Lung (tissue), 11 donors: ENCODE measurements at regions not wholly inside any gene's neighbourhood (a gene's known extent, or its start where the extent isn't known, plus 50 kb on each side); places are given as distances from the start of the nearest gene placed in this dataset.

Experiments
- ATAC-seq: fragments of 200-7000 bp; cut with Tn5 transposase; one replicate; pipeline ENCODE4 v1.9.1; 2020; ENCODE audit warnings: moderate number of reproducible peaks; ENCODE audit not compliant: insufficient read depth, low FRiP score
- DNase-seq, 3 donors: peaks; one replicate each; pipeline ENCODE4 v3.0.0-alpha.2; 2013 to 2017
- H3K27ac ChIP-seq, 2 donors: one replicate each; pipeline ENCODE4 v1.5.1; 2013; ENCODE audit warnings: mild to moderate bottlenecking in 2 of 2, moderate library complexity in 2 of 2, control low read depth in 1 of 2, inconsistent platforms in 1 of 2, low read depth in 1 of 2, low read length in 1 of 2
- H3K27me3 ChIP-seq, 3 donors: one replicate each; pipeline ENCODE4 v1.5.1; 2013; ENCODE audit warnings: low read length in 2 of 3; ENCODE audit not compliant: control insufficient read depth in 3 of 3, insufficient read depth in 3 of 3
- H3K36me3 ChIP-seq, 4 donors: one replicate each; pipeline ENCODE4 v1.5.1; 2013; ENCODE audit warnings: low read length in 4 of 4, mild to moderate bottlenecking in 1 of 4, moderate library complexity in 1 of 4; ENCODE audit not compliant: control insufficient read depth in 4 of 4, insufficient read depth in 4 of 4
- H3K4me1 ChIP-seq, 5 donors: one replicate each; pipeline ENCODE4 v1.5.1; 2013; ENCODE audit warnings: low read length in 5 of 5, mild to moderate bottlenecking in 2 of 5, moderate library complexity in 1 of 5; ENCODE audit not compliant: control insufficient read depth in 5 of 5, insufficient read depth in 5 of 5
- H3K4me3 ChIP-seq: one replicate; pipeline ENCODE4 v1.5.1; 2013; ENCODE audit warnings: mild to moderate bottlenecking, control low read depth, moderate library complexity
- H3K9ac ChIP-seq, 2 donors: one replicate each; pipeline ENCODE4 v1.5.1; 2013; ENCODE audit warnings: low read length in 2 of 2, control low read depth in 1 of 2; ENCODE audit not compliant: insufficient read depth in 1 of 2
- H3K9me3 ChIP-seq, 4 donors: one replicate each; pipeline ENCODE4 v1.5.1; 2013; ENCODE audit warnings: low read length in 3 of 4, mild to moderate bottlenecking in 1 of 4, moderate library complexity in 1 of 4; ENCODE audit not compliant: control insufficient read depth in 4 of 4, insufficient read depth in 3 of 4
- WGBS, 2 donors: extraction: QIAGEN DNeasy Blood & Tissue Kit; methylation state at CpG; one replicate each; pipeline ENCODE4 v1.1.7; 2013; 5-methylcytosine and 5-hydroxymethylcytosine counted together
- TF ChIP-seq, protein P1 (sequence below): IDR thresholded peaks from 2 replicates; pipeline ENCODE4 v1.5.1; 2012; ENCODE audit warnings: mild to moderate bottlenecking; ENCODE audit errors: control extremely low read depth, extremely low read depth
- donor health status: control.
- donor health status: control.
- donor health status: Bipolar disorder and iron deficiency.
- donor health status: healthy.
- donor health status: DM: yes; HTN: yes; CAD: no.

DNA sequence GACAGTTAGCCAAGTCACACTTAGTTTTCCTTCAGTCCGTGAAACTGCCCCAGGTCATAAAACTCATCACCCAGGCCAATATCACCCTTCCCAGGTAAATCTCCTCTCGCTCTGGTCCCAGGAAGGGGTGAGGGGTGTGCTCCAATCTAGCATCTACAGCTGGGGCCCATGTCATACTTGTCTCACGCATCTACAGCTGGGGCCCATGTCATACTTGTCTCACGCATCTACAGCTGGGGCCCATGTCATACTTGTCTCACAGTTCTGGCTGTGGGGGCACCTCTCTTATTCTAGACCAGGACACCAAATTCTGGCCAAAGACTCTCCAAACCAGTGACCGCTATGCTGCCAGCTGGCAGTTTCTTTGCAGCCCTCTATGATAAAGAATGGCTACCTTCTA, 123.3 kb upstream of the DLGAP1 start:
- no peaks in the 10 kb centered on the region for H3K27me3 ChIP-seq
- ATAC-seq, result no peak
- H3K9me3 ChIP-seq, result peaks cover 0 to 15% (median 8%) of the 10 kb centered on the region in 4 donors
- no peaks in the 10 kb centered on the region for H3K4me1 ChIP-seq
- WGBS, 2 donors, result 83 to 88% methylated on average over 5 of the region's 5 CpGs
- no peak overlapping the region for H3K27ac ChIP-seq
- H3K36me3 ChIP-seq, result no peaks in the 10 kb centered on the region
- H3K9ac ChIP-seq, result no peak overlapping the region
- TF ChIP-seq, protein P1, sequence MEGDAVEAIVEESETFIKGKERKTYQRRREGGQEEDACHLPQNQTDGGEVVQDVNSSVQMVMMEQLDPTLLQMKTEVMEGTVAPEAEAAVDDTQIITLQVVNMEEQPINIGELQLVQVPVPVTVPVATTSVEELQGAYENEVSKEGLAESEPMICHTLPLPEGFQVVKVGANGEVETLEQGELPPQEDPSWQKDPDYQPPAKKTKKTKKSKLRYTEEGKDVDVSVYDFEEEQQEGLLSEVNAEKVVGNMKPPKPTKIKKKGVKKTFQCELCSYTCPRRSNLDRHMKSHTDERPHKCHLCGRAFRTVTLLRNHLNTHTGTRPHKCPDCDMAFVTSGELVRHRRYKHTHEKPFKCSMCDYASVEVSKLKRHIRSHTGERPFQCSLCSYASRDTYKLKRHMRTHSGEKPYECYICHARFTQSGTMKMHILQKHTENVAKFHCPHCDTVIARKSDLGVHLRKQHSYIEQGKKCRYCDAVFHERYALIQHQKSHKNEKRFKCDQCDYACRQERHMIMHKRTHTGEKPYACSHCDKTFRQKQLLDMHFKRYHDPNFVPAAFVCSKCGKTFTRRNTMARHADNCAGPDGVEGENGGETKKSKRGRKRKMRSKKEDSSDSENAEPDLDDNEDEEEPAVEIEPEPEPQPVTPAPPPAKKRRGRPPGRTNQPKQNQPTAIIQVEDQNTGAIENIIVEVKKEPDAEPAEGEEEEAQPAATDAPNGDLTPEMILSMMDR, result no peak
- DNase-seq, result no peak
- H3K4me3 ChIP-seq, result no peak overlapping the region

DNA sequence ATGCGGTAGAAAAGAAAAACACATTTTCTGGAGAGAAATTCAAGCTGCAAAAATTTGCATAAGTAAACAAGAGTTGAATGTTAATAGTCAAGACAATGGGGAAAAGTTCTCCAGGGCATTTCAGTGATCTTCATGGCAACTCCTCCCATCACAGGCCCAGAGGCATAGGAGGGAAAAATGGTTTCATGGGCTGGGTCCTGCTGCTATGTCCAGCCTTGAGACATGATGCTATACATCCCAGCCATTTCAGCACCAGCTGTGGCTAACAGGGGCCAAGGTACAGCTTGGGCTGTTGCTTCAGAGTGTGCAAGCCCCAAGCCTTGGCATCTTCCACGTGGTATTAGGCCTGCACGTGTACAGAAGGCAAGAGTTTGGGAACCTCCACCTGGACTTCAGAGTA, 118.6 kb upstream of the DLGAP1 start:
- Histone ChIP-seq H3K9ac (no peak overlapping the region), H3K27me3 (no peaks in the 10 kb centered on the region), H3K4me3 (no peak overlapping the region), H3K4me1 (no peaks in the 10 kb centered on the region), H3K9me3 (peaks cover 0 to 14% (median 8%) of the 10 kb centered on the region in 4 donors), H3K36me3 (no peaks in the 10 kb centered on the region), H3K27ac (no peak overlapping the region)
- DNase-seq (no peak), ATAC-seq (no peak)
- TF ChIP-seq, protein P1, result no peak
- 59 to 85% methylated on average over 3 of the region's 3 CpGs for WGBS, 2 donors

DNA sequence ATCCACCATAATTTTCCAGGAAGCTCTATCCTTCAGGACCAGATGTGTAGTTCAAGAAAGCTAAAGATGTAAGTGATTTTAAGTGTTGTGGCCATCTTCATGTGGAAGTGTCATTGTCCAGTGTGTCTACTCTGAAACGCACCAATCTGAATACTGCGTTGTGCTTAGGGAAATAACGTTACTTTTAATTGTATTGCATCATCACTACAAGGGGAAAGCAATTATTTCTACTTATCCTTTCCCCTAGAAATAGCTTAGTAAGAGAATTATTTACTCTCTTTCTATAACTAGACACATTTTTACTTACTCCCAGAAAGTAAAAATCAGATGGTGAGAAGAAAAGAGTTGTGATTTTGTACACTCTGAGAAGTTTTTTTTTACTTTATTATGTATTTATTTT, 102.4 kb upstream of the DLGAP1 start:
- no peak overlapping the region for H3K4me3 ChIP-seq
- TF ChIP-seq, protein P1, result no peak
- ATAC-seq (no peak), DNase-seq (no peak)
- H3K27me3 ChIP-seq, result no peaks in the 10 kb centered on the region
- H3K9me3 ChIP-seq, result no peaks in the 10 kb centered on the region
- H3K9ac ChIP-seq, result no peak overlapping the region
- WGBS, 2 donors, result 88 to 91% methylated on average over 3 of the region's 3 CpGs
- no peak overlapping the region for H3K27ac ChIP-seq
- no peaks in the 10 kb centered on the region for H3K36me3 ChIP-seq
- H3K4me1 ChIP-seq, result no peaks in the 10 kb centered on the region

DNA sequence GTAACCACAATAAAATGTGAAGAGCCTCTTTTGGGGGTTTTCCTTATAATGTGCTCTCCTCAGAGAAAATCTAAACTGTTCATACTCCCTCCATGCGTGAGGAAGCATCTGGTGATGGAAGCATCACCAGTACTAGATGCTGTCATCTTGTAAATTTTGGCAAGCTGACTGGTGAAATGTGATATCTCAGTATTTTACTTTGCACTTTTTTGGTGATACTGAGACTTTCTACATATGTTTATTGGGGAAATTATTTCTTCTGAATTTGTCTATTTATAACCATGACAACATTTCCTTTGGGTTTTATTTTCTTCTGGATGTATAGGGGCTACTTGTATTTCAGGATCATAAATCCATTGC, 95.9 kb upstream of the DLGAP1 start:
- 61 to 86% methylated on average over 1 of the region's 1 CpG for WGBS, 2 donors
- Histone ChIP-seq H3K9ac (no peak overlapping the region), H3K4me3 (no peak overlapping the region), H3K9me3 (no peaks in the 10 kb centered on the region), H3K27me3 (no peaks in the 10 kb centered on the region), H3K4me1 (no peaks in the 10 kb centered on the region), H3K27ac (no peak overlapping the region), H3K36me3 (no peaks in the 10 kb centered on the region)
- ATAC-seq (no peak), DNase-seq (no peak)
- TF ChIP-seq, protein P1, result no peak
